Vagina (tissue), 2 donors: ENCODE measurements at regions not wholly inside any gene's neighbourhood (a gene's known extent, or its start where the extent isn't known, plus 50 kb on each side); places are given as distances from the start of the nearest gene placed in this dataset.

ENCODE experiments used
- CTCF ChIP-seq, 3 experiments: fragments of 450-650 bp in 2 of 3; fragments of 200-600 bp in 1 of 3; sonication (generic) in 1 of 3; IDR thresholded peaks; one replicate each; pipeline ENCODE4 v1.5.1; 2017 to 2019; ENCODE audit warnings: antibody characterized with exemption in 3 of 3, mild to moderate bottlenecking in 2 of 3, moderate library complexity in 2 of 3
- POLR2A ChIP-seq, 2 donors: fragments of 450-650 bp; IDR thresholded peaks; one replicate each; pipeline ENCODE4 v1.6.1; 2017; ENCODE audit warnings: antibody characterized with exemption in 2 of 2, mild to moderate bottlenecking in 2 of 2, moderate library complexity in 2 of 2
- POLR2AphosphoS5 ChIP-seq, 2 donors: sonication (generic); formaldehyde crosslinking; IDR thresholded peaks; one replicate each; pipeline ENCODE4 v1.9.0; 2017; ENCODE audit warnings: antibody characterized with exemption in 2 of 2, mild to moderate bottlenecking in 2 of 2, low read depth in 1 of 2; ENCODE audit not compliant: insufficient read depth in 1 of 2

- TF ChIP-seq CTCF (IDR thresholded peaks at IDR 0.05) (no peak), POLR2A (IDR thresholded peaks at IDR 0.05) (no peak), POLR2AphosphoS5 (IDR thresholded peaks at IDR 0.05; ENCODE audit: insufficient read depth in 1 of 2, low read depth in 1 of 2) (no peak)
Observed at GRCh38 chr15:95598251-95598855, 732.1 kb upstream of the NR2F2 start.
